T-helper 17 cell (primary cell): ENCODE measurements at regions not wholly inside any gene's neighbourhood (a gene's known extent, or its start where the extent isn't known, plus 50 kb on each side); places are given as distances from the start of the nearest gene placed in this dataset.
"Not testable (repeated sequence)": the region's sequence is repeated elsewhere in the genome, so short reads cannot be mapped to it uniquely, and the experiment has no call there.

ENCODE experiments used
- ATAC-seq: fragments of 150-1000 bp; cut with Tn5 transposase; 2 replicates; pipeline ENCODE4 v1.10.0; 2021; ENCODE audit warnings: mild to moderate bottlenecking, moderate library complexity
- DNase-seq, 3 donors: peaks; one replicate each; pipeline versions ENCODE4 v3.0.0 to v3.0.0-alpha.2; 2020 to 2021
- H3K9me3 ChIP-seq: one replicate; pipeline ENCODE4 v1.7.0; 2013; ENCODE audit warnings: low read length, mild to moderate bottlenecking; ENCODE audit not compliant: control insufficient read depth, poor library complexity, severe bottlenecking
- H3K27ac Mint-ChIP-seq: one replicate; pipeline ENCODE4 v1.8.0; 2022; ENCODE audit warnings: mild to moderate bottlenecking, moderate library complexity, mixed read lengths
- H3K27me3 Mint-ChIP-seq: one replicate; pipeline ENCODE4 v1.8.0; 2022; ENCODE audit warnings: mixed read lengths
- H3K36me3 Mint-ChIP-seq: one replicate; pipeline ENCODE4 v1.8.0; 2022; ENCODE audit warnings: low read depth, mixed read lengths
- H3K4me1 Mint-ChIP-seq: one replicate; pipeline ENCODE4 v1.8.0; 2022; ENCODE audit warnings: mild to moderate bottlenecking, mixed read lengths
- H3K4me3 Mint-ChIP-seq: one replicate; pipeline ENCODE4 v1.8.0; 2022; ENCODE audit warnings: mild to moderate bottlenecking, moderate library complexity, mixed read lengths

- H3K4me1 Mint-ChIP-seq: no peaks in the 10 kb centered on the region
- no peaks in the 10 kb centered on the region for H3K9me3 ChIP-seq
- peaks cover 43% of the 10 kb centered on the region for H3K27me3 Mint-ChIP-seq
- H3K27ac Mint-ChIP-seq: no peak overlapping the region
- DNase-seq (no peak), ATAC-seq (no peak)
- no peaks in the 10 kb centered on the region for H3K36me3 Mint-ChIP-seq
- no peak overlapping the region for H3K4me3 Mint-ChIP-seq
Observed at GRCh38 chr2:236643480-236643879, 73.9 kb downstream of the ACKR3 start.

DNA sequence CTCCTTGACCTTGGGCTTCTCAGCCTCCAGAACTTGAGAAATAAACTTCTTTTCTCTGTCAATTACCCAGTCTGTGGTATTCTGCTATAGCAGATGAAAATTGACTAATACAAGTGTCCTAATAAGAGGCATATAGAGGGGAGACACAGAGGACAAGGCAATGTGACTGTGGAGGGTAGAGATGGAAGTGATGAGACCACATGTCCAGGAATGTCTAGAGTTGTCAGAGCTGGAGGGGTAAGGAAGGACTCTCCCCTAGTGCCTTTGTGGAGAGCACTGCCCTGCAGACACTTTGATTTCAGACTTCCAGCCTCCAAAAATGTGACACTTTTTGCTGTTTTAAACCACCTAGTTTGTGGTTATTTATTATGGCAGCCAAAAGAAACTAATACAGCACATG lies 74.4 kb downstream of the ACKR3 start:
- no peak for ATAC-seq
- no peak overlapping the region for H3K4me3 Mint-ChIP-seq
- no peaks in the 10 kb centered on the region for H3K36me3 Mint-ChIP-seq
- no peaks in the 10 kb centered on the region for H3K4me1 Mint-ChIP-seq
- no peak for DNase-seq
- peaks cover 39% of the 10 kb centered on the region for H3K27me3 Mint-ChIP-seq
- H3K27ac Mint-ChIP-seq: no peak overlapping the region
- no peaks in the 10 kb centered on the region for H3K9me3 ChIP-seq

- H3K4me3 Mint-ChIP-seq: no peak overlapping the region
- ATAC-seq (no peak), DNase-seq (no peak)
Observed at GRCh38 chr2:236644502-236644911, 74.9 kb downstream of the ACKR3 start.

DNA sequence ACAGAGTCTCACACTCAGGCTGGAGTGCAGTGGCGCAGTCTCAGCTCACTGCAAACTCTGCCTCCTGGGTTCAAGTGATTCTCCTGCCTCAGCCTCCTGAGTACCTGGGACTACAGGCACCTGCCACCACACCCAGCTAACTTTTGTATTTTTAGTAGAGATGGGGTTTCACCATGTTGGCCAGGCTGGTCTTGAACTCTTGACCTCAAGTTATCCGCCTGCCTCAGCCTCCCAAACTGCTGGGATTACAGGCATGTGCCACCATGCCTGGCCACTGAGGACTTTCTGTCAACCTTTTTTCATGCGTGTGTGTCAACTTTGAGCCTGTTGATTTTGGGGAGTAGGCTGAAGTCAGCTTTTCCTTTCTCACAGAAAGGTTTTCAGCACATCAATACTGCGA lies 75.5 kb downstream of the ACKR3 start:
- not testable (repeated sequence) for H3K9me3 ChIP-seq, H3K4me3 Mint-ChIP-seq, ATAC-seq, H3K27ac Mint-ChIP-seq, H3K36me3 Mint-ChIP-seq, H3K4me1 Mint-ChIP-seq, DNase-seq
- H3K27me3 Mint-ChIP-seq: peaks cover 37% of the 10 kb centered on the region

More at GRCh38 chr2:236644502-236644911, 74.9 kb downstream of the ACKR3 start:
- no peak overlapping the region for H3K27ac Mint-ChIP-seq
- H3K27me3 Mint-ChIP-seq: peaks cover 37% of the 10 kb centered on the region
- H3K4me1 Mint-ChIP-seq: no peaks in the 10 kb centered on the region
- no peaks in the 10 kb centered on the region for H3K9me3 ChIP-seq
- no peaks in the 10 kb centered on the region for H3K36me3 Mint-ChIP-seq

DNA sequence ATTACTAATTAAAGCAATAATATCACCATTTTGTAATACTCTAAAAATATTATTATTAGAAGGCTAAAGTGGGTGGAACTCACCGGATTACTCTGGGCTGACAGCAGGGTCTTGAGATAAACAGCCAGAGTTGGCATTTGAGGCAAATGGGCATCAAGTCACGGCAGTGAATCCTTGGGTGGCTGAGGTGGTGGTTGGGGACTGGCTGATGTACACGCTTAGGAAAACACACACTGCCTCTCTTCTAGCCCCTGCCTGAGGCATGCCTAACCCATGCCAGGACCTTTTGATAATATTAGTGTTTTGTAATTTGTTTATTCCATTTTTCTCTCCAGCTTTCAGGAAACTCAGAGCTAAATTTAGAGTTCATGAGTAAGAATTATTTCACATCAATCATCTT lies 76.8 kb downstream of the ACKR3 start:
- H3K27ac Mint-ChIP-seq: no peak overlapping the region
- no peak for DNase-seq

DNA sequence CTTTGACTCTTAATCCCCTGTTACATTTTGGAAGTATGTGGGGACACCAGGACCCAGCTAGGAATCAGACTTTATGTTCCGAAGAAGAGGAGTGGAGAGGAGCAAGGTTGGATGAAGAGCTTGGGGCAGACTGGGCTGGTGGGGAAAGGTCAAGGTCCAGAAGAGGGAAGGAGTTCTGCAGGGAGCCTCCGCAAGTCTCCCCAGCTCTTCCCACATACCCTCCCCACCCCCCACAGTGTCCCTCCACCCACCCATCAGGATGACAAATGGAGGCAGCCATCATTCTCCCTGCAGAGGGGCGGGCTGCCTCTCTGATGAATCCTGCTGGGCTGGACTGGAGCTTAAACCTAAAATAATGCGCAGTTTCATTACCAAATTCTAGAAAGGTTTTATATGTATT lies 77.2 kb downstream of the ACKR3 start:
- no peaks in the 10 kb centered on the region for H3K9me3 ChIP-seq
- H3K4me1 Mint-ChIP-seq: no peaks in the 10 kb centered on the region
- DNase-seq: no peak
- no peaks in the 10 kb centered on the region for H3K36me3 Mint-ChIP-seq
- H3K27ac Mint-ChIP-seq: no peak overlapping the region
- H3K4me3 Mint-ChIP-seq: no peak overlapping the region
- H3K27me3 Mint-ChIP-seq: peaks cover 35% of the 10 kb centered on the region
- ATAC-seq: no peak

More for the DNA sequence above, 76.8 kb downstream of the ACKR3 start:
- no peak for ATAC-seq
- Mint-ChIP-seq H3K36me3 (no peaks in the 10 kb centered on the region), H3K4me1 (no peaks in the 10 kb centered on the region), H3K27me3 (peaks cover 36% of the 10 kb centered on the region), H3K4me3 (no peak overlapping the region)
- H3K9me3 ChIP-seq: no peaks in the 10 kb centered on the region

DNA sequence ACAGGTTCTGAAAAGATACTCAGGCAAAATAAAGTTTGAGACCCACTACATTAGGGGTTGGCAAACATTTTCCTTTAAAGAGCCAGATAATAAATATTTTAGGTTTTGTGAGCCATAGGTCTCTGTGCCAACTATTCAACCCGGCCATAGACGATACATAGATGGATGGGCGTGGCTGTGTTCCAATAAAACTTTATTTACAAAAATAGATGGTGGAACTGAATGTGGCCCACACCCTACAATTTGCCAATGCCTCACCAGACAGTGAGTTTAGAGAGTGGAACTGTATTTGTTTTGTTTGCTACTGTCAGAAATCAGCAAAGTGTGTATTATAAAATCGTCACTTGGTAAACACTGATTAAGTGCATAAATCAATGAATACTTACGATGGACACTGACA lies 78.0 kb downstream of the ACKR3 start:
- Mint-ChIP-seq H3K27me3 (peaks cover 33% of the 10 kb centered on the region), H3K4me3 (no peak overlapping the region), H3K4me1 (no peaks in the 10 kb centered on the region), H3K36me3 (no peaks in the 10 kb centered on the region), H3K27ac (no peak overlapping the region)
- no peaks in the 10 kb centered on the region for H3K9me3 ChIP-seq
- ATAC-seq: no peak
- no peak for DNase-seq

DNA sequence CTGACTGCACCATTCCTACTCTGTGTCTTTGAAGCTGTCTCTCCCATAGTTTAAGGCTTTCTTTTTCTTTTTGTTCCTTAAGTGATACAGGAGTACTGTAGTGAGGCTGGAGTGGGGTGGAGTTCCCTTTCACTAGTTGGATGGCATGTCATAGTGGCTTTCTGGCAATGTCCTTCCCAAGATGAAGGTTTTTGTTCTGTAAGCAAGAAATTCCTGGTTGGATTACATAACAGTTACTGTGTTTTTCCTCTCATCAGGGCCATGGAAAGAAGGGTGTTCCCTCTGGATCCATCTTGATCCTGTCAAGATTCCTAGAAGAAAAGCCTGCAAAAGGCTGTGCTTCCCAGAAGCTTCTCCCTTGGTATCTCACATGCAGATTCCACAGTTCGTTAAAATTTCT lies 84.2 kb downstream of the ACKR3 start:
- Mint-ChIP-seq H3K36me3 (peaks cover 4% of the 10 kb centered on the region), H3K4me1 (no peaks in the 10 kb centered on the region), H3K27ac (no peak overlapping the region), H3K27me3 (peaks cover 40% of the 10 kb centered on the region), H3K4me3 (no peak overlapping the region)
- H3K9me3 ChIP-seq: no peaks in the 10 kb centered on the region
- ATAC-seq (no peak), DNase-seq (no peak)

GRCh38 chr2:236654496-236654895 lies 84.9 kb downstream of the ACKR3 start:
- DNase-seq (no peak), ATAC-seq (no peak)
- Mint-ChIP-seq H3K27me3 (peaks cover 47% of the 10 kb centered on the region), H3K27ac (no peak overlapping the region), H3K36me3 (peaks cover 4% of the 10 kb centered on the region), H3K4me3 (no peak overlapping the region), H3K4me1 (peaks cover 2% of the 10 kb centered on the region)
- no peaks in the 10 kb centered on the region for H3K9me3 ChIP-seq

DNA sequence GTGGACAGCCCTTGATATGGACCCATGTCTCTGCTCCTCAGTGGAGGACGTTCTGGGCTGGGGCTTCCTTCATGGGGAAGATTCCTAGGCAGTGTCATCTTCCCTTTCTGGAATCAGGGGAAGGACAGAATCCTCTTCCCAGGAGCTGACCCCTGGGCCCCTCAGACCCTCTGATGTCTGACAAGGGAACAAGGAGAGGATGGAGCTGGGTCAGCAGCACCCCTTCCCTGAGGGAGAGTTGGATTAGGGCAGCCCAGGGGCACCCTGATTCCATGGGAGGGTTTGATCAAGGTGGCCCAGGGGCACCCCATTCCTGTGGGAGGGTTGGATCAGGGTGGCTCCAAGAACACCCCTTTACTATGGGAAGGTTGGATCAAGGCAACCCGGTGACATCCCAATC lies 86.5 kb downstream of the ACKR3 start:
- peaks cover 60% of the 10 kb centered on the region for H3K27me3 Mint-ChIP-seq
- H3K27ac Mint-ChIP-seq: no peak overlapping the region

GRCh38 chr2:236656721-236657120 lies 87.1 kb downstream of the ACKR3 start:
- no peak for ATAC-seq
- peaks cover 64% of the 10 kb centered on the region for H3K27me3 Mint-ChIP-seq
- no peak for DNase-seq

More for the DNA sequence above, 86.5 kb downstream of the ACKR3 start:
- Mint-ChIP-seq H3K4me1 (peaks cover 2% of the 10 kb centered on the region), H3K4me3 (no peak overlapping the region), H3K36me3 (peaks cover 4% of the 10 kb centered on the region)
- H3K9me3 ChIP-seq: no peaks in the 10 kb centered on the region
- DNase-seq (no peak), ATAC-seq (no peak)

DNA sequence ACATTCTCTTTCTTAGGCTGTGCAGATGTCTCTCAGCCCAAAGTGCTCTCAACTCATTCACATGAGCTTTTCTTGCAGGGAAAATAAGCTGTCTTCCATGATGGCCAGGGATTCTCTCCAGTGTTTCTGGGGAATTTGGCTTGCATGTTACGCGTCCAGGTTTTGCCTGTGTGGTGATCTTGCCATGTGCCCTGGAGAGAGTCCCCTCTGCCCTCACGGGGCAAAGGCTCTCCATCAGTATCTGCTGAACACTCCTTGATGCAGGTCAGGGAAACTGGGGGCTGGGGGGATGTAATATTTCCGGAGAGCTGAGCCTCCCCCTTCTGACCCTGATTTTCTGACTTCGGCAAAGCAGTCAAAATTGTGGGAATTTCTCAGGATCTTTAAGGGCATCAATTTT lies 87.6 kb downstream of the ACKR3 start:
- Mint-ChIP-seq H3K36me3 (peaks cover 4% of the 10 kb centered on the region), H3K27ac (no peak overlapping the region), H3K4me3 (no peak overlapping the region), H3K4me1 (peaks cover 2% of the 10 kb centered on the region), H3K27me3 (peaks cover 64% of the 10 kb centered on the region)
- no peak for DNase-seq
- no peaks in the 10 kb centered on the region for H3K9me3 ChIP-seq
- no peak for ATAC-seq

More at GRCh38 chr2:236656721-236657120, 87.1 kb downstream of the ACKR3 start:
- peaks cover 4% of the 10 kb centered on the region for H3K36me3 Mint-ChIP-seq
- H3K4me3 Mint-ChIP-seq: no peak overlapping the region
- no peak overlapping the region for H3K27ac Mint-ChIP-seq
- H3K9me3 ChIP-seq: no peaks in the 10 kb centered on the region
- peaks cover 2% of the 10 kb centered on the region for H3K4me1 Mint-ChIP-seq

DNA sequence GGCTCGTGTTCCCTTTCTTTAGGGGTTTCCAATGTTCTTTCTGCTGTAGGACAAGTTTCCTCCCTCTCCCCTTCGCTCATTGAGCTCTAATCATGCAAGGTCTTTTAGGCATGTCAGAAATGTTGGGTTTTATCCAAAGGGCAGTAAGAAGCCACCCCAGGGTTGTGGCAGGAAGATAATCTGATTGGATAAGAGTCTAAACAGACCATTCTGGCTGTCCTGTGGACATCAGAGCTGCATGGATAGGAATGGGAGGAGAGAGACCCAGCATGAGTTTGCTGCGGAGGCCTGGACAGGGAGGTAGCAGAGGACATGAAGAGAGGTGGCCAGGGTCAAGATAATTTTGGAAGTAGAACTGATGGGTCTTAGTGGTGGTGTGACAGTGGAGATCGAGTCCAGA lies 88.2 kb downstream of the ACKR3 start:
- peaks cover 68% of the 10 kb centered on the region for H3K27me3 Mint-ChIP-seq
- no peak overlapping the region for H3K4me3 Mint-ChIP-seq

GRCh38 chr2:236658974-236659757 lies 89.5 kb downstream of the ACKR3 start:
- Mint-ChIP-seq H3K27ac (no peak overlapping the region), H3K27me3 (peaks cover 74% of the 10 kb centered on the region), H3K36me3 (no peaks in the 10 kb centered on the region), H3K4me1 (peaks cover 2% of the 10 kb centered on the region), H3K4me3 (no peak overlapping the region)
- DNase-seq (no peak), ATAC-seq (no peak)
- H3K9me3 ChIP-seq: no peaks in the 10 kb centered on the region

More for the DNA sequence above, 88.2 kb downstream of the ACKR3 start:
- Mint-ChIP-seq H3K27ac (no peak overlapping the region), H3K36me3 (peaks cover 4% of the 10 kb centered on the region), H3K4me1 (peaks cover 2% of the 10 kb centered on the region)
- H3K9me3 ChIP-seq: no peaks in the 10 kb centered on the region
- ATAC-seq (no peak), DNase-seq (no peak)
